HCT116 (cell line): ENCODE measurements at regions not wholly inside any gene's neighbourhood (a gene's known extent, or its start where the extent isn't known, plus 50 kb on each side); places are given as distances from the start of the nearest gene placed in this dataset.
"Not testable (repeated sequence)": the region's sequence is repeated elsewhere in the genome, so short reads cannot be mapped to it uniquely, and the experiment has no call there.

Experiments used
- ATAC-seq: fragments of 200-7000 bp; cut with Tn5 transposase; 2 replicates; pipeline ENCODE4 v1.9.1; 2020; ENCODE audit warnings: mild to moderate bottlenecking, moderate library complexity
- BruUV-seq: library from RNA; stranded (reverse); fragments of 400-500 nt; replicated peaks from 2 replicates; lab custom pipeline; 2021; lab: Mats Ljungman, UMichigan
- CTCF ChIA-PET: fragments of 300-600 bp; sonication (Branson Sonifier 250); formaldehyde crosslinking; loops from one replicate; lab custom pipeline; 2021; ENCODE audit warnings: antibody characterized with exemption; lab: Charles Lee
- POLR2A ChIA-PET: fragments of 300-600, 350-600 bp; sonication (Branson Sonifier 250); formaldehyde crosslinking; loops from one replicate; lab custom pipeline; 2021; ENCODE audit warnings: antibody characterized with exemption; lab: Charles Lee
- RAD21 ChIA-PET, 2 experiments: fragments of 300-600 bp; sonication (Branson Sonifier 250); formaldehyde crosslinking; loops; one replicate each; lab custom pipeline; 2023; ENCODE audit warnings: low total read pairs in 2 of 2; ENCODE audit not compliant: uncharacterized antibody in 2 of 2, unreplicated experiment in 2 of 2, low non-redundant PET in 1 of 2; lab: Charles Lee
- DNase-seq: peaks from one replicate; pipeline ENCODE4 v3.0.0-alpha.2; 2010; ENCODE audit warnings: low read depth, low spot score
- H2AFZ ChIP-seq: fragments of 200-600 bp; shearing (Covaris generic), sonication (generic); 2 replicates; pipeline ENCODE4 v1.6.1; 2017; ENCODE audit warnings: low read depth, mixed run types, mixed read lengths, antibody characterized with exemption, low read length; ENCODE audit not compliant: poor library complexity, severe bottlenecking
- H3K27ac ChIP-seq: 2 replicates; pipeline ENCODE4 v1.5.1; 2012; ENCODE audit warnings: low read depth, low read length
- H3K27me3 ChIP-seq: fragments of 200-600 bp; sonication (generic); 2 replicates; pipeline ENCODE4 v1.6.1; 2016; ENCODE audit warnings: mixed run types, low read length, mixed read lengths; ENCODE audit not compliant: insufficient read depth
- H3K36me3 ChIP-seq, 2 experiments: fragments of 200-500 bp in 1 of 2; fragments of 200-600 bp in 1 of 2; sonication (Bioruptor generic) in 1 of 2; sonication (generic) in 1 of 2; 2 replicates each; pipeline versions ENCODE4 v1.5.1 to v1.6.1; 2014 to 2016; ENCODE audit warnings: low read length in 2 of 2, inconsistent platforms in 1 of 2, mixed read lengths in 1 of 2, mixed run types in 1 of 2; ENCODE audit not compliant: insufficient read depth in 2 of 2, control insufficient read depth in 1 of 2
- H3K4me1 ChIP-seq, 2 experiments: fragments of 200-600 bp in 1 of 2; sonication (generic) in 1 of 2; 2 replicates each; pipeline versions ENCODE4 v1.5.1 to v1.6.1; 2012 to 2017; ENCODE audit warnings: low read length in 2 of 2, inconsistent platforms in 1 of 2, mild to moderate bottlenecking in 1 of 2, mixed read lengths in 1 of 2, mixed run types in 1 of 2, moderate library complexity in 1 of 2; ENCODE audit not compliant: insufficient read depth in 2 of 2, control insufficient read depth in 1 of 2
- H3K4me2 ChIP-seq: fragments of 200-600 bp; sonication (generic); 2 replicates; pipeline ENCODE4 v1.6.1; 2017; ENCODE audit warnings: mixed run types, low read length, mixed read lengths
- H3K4me3 ChIP-seq, 2 experiments: fragments of 200-600 bp in 1 of 2; sonication (generic) in 1 of 2; replicated peaks in 1 of 2; 2 replicates each; pipeline ENCODE4 v1.5.1; 2011 to 2016; ENCODE audit warnings: low read length in 2 of 2, control low read depth in 1 of 2, low read depth in 1 of 2, mild to moderate bottlenecking in 1 of 2, mixed read lengths in 1 of 2, mixed run types in 1 of 2
- H3K79me2 ChIP-seq: fragments of 200-600 bp; sonication (generic); 2 replicates; pipeline ENCODE4 v1.6.1; 2017; ENCODE audit warnings: mild to moderate bottlenecking, mixed run types, low read length, moderate library complexity, mixed read lengths; ENCODE audit not compliant: insufficient read depth
- H3K9ac ChIP-seq: fragments of 200-600 bp; sonication (generic); 2 replicates; pipeline ENCODE4 v1.6.1; 2016; ENCODE audit warnings: low read length, mixed read lengths
- H3K9me2 ChIP-seq: fragments of 200-600 bp; sonication (generic), shearing (Covaris generic); 2 replicates; pipeline ENCODE4 v1.6.1; 2017; ENCODE audit warnings: mixed run types, mild to moderate bottlenecking, moderate library complexity; ENCODE audit not compliant: insufficient read depth
- H3K9me3 ChIP-seq, 2 experiments: fragments of 200-500 bp in 1 of 2; fragments of 200-600 bp in 1 of 2; sonication (Bioruptor generic) in 1 of 2; sonication (generic) in 1 of 2; 2 replicates each; pipeline ENCODE4 v1.6.1; 2014 to 2017; ENCODE audit warnings: low read length in 2 of 2, mixed read lengths in 2 of 2, inconsistent platforms in 1 of 2, low read depth in 1 of 2, mild to moderate bottlenecking in 1 of 2, mixed run types in 1 of 2, moderate library complexity in 1 of 2; ENCODE audit not compliant: control insufficient read depth in 1 of 2, insufficient read depth in 1 of 2
- H4K20me1 ChIP-seq: fragments of 200-600 bp; sonication (generic), shearing (Covaris generic); 2 replicates; pipeline ENCODE4 v1.6.1; 2017; ENCODE audit warnings: mixed run types, mild to moderate bottlenecking, moderate library complexity; ENCODE audit not compliant: insufficient read depth
- intact Hi-C: fragments of 100-400 bp; cut with micrococcal nuclease; formaldehyde crosslinking; loops from 2 replicates; pipeline ENCODE4 v1.10.0; 2022

- not testable (repeated sequence) for H3K27ac ChIP-seq
Observed at GRCh38 chr13:21263909-21264308, 87.5 kb downstream of the MRPL57 start.

GRCh38 chr13:21268485-21268884, 92.0 kb downstream of the MRPL57 start:
- DNase-seq, BruUV-seq, H2AFZ ChIP-seq, POLR2A ChIA-PET, H3K79me2 ChIP-seq, ATAC-seq, H3K9me2 ChIP-seq, H3K27me3 ChIP-seq, H3K9ac ChIP-seq, H3K9me3 ChIP-seq, CTCF ChIA-PET, H3K4me2 ChIP-seq, H3K4me3 ChIP-seq, H4K20me1 ChIP-seq, H3K27ac ChIP-seq, H3K36me3 ChIP-seq, H3K4me1 ChIP-seq, RAD21 ChIA-PET, intact Hi-C loops: not testable (repeated sequence)

More at GRCh38 chr13:21263909-21264308, 87.5 kb downstream of the MRPL57 start:
- H3K4me2 ChIP-seq, H2AFZ ChIP-seq, H3K36me3 ChIP-seq, RAD21 ChIA-PET, BruUV-seq, POLR2A ChIA-PET, H3K79me2 ChIP-seq, H3K27me3 ChIP-seq, H3K9me2 ChIP-seq, intact Hi-C loops, H3K4me1 ChIP-seq, H3K4me3 ChIP-seq, H4K20me1 ChIP-seq, ATAC-seq, H3K9me3 ChIP-seq, DNase-seq, H3K9ac ChIP-seq, CTCF ChIA-PET: not testable (repeated sequence)

GRCh38 chr13:21272439-21272838, 96.0 kb downstream of the MRPL57 start:
- H3K9me3 ChIP-seq, intact Hi-C loops, H4K20me1 ChIP-seq, H3K4me2 ChIP-seq, H3K79me2 ChIP-seq, H3K9me2 ChIP-seq, H2AFZ ChIP-seq, DNase-seq, H3K4me3 ChIP-seq, H3K4me1 ChIP-seq, ATAC-seq, H3K27me3 ChIP-seq, H3K9ac ChIP-seq, BruUV-seq, POLR2A ChIA-PET, RAD21 ChIA-PET, H3K36me3 ChIP-seq, H3K27ac ChIP-seq: not testable (repeated sequence)
- CTCF ChIA-PET = interaction anchor here (1.0 kb wide), 1 partner anchor 205 kb away, joined by 5 read pairs; no protein-coding TSS in a partner anchor

GRCh38 chr13:21274457-21274856, 98.0 kb downstream of the MRPL57 start:
- DNase-seq, H3K27ac ChIP-seq, H3K9me3 ChIP-seq, H3K79me2 ChIP-seq, H3K9ac ChIP-seq, CTCF ChIA-PET, H3K36me3 ChIP-seq, BruUV-seq, intact Hi-C loops, H4K20me1 ChIP-seq, ATAC-seq, POLR2A ChIA-PET, H3K4me3 ChIP-seq, H3K9me2 ChIP-seq, H3K4me1 ChIP-seq, H3K4me2 ChIP-seq, H3K27me3 ChIP-seq, RAD21 ChIA-PET, H2AFZ ChIP-seq: not testable (repeated sequence)
